Stimulated activated CD4-positive, alpha-beta T cell treated with anti-CD3 and anti-CD28 coated beads, Interleukin-15, amount 100 ng/mL, for 1 hour (primary cell): ENCODE measurements at regions not wholly inside any gene's neighbourhood (a gene's known extent, or its start where the extent isn't known, plus 50 kb on each side); places are given as distances from the start of the nearest gene placed in this dataset.
"Not testable (repeated sequence)": the region's sequence is repeated elsewhere in the genome, so short reads cannot be mapped to it uniquely, and the experiment has no call there.

ENCODE experiments used
- DNase-seq, 2 donors: peaks; one replicate each; pipeline ENCODE4 v3.0.0-alpha.2; 2020; ENCODE audit warnings: low read depth in 1 of 2, low spot score in 1 of 2

- no peak for DNase-seq
Observed at GRCh38 chr7:113402005-113402404, 283.7 kb upstream of the SMIM30 start.

GRCh38 chr7:113394856-113395255 is 276.5 kb upstream of the SMIM30 start:
- DNase-seq: no peak

- no peak for DNase-seq
Observed at GRCh38 chr7:113392841-113393540, 274.6 kb upstream of the SMIM30 start.

- no peak for DNase-seq
Observed at GRCh38 chr7:113392421-113392820, 274.1 kb upstream of the SMIM30 start.

- no peak for DNase-seq
Observed at GRCh38 chr7:113389112-113389646, 270.8 kb upstream of the SMIM30 start.

GRCh38 chr7:113383638-113384037 is 265.3 kb upstream of the SMIM30 start:
- DNase-seq: no peak

GRCh38 chr7:113379746-113380145 is 261.4 kb upstream of the SMIM30 start:
- DNase-seq: no peak

GRCh38 chr7:113374955-113375354 is 256.6 kb upstream of the SMIM30 start:
- DNase-seq: no peak

- no peak for DNase-seq
Observed at GRCh38 chr7:113373863-113374262, 255.5 kb upstream of the SMIM30 start.

- no peak for DNase-seq
Observed at GRCh38 chr7:113371416-113372043, 253.2 kb upstream of the SMIM30 start.

GRCh38 chr7:113370910-113371309 is 252.6 kb upstream of the SMIM30 start:
- DNase-seq: no peak

GRCh38 chr7:113368256-113368655 is 249.9 kb upstream of the SMIM30 start:
- DNase-seq: no peak

- DNase-seq: no peak
Observed at GRCh38 chr7:113367041-113367586, 248.8 kb upstream of the SMIM30 start.

GRCh38 chr7:113366122-113366521 is 247.8 kb upstream of the SMIM30 start:
- DNase-seq: no peak

- no peak for DNase-seq
Observed at GRCh38 chr7:113349339-113349738, 231.0 kb upstream of the SMIM30 start.

GRCh38 chr7:113339661-113340060 is 221.3 kb upstream of the SMIM30 start:
- no peak for DNase-seq

GRCh38 chr7:113338071-113338696 is 219.8 kb upstream of the SMIM30 start:
- DNase-seq: no peak

- DNase-seq: not testable (repeated sequence)
Observed at GRCh38 chr7:113336838-113337237, 218.5 kb upstream of the SMIM30 start.

GRCh38 chr7:113331155-113331898 is 213.0 kb upstream of the SMIM30 start:
- DNase-seq: no peak

GRCh38 chr7:113321201-113321600 is 202.8 kb upstream of the SMIM30 start:
- no peak for DNase-seq

- DNase-seq: no peak
Observed at GRCh38 chr7:113320419-113320818, 202.1 kb upstream of the SMIM30 start.
